ENCODE measurements at regions not wholly inside any gene's neighbourhood (a gene's known extent, or its start where the extent isn't known, plus 50 kb on each side); places are given as distances from the start of the nearest gene placed in this dataset.

DNA sequence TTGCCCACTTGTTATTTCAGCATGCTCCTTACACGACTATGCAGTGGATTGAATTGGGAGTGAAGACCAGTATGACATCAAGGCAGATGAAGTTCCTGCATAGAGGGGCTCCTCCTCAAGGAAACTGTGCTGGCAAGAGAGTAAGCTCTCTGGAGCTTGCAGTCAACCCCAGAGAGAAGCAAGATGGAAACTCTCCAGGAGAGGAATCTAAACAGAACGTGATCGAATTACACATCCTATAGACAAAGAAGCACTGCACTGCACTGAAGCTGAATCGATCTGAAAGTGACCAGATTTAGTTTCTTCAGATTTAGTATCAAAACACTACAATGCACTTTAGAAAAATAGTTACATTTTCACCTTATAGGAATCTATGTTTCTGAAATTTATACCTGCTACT, 947.7 kb upstream of the TENM4 start:
- no peak overlapping the region for H3K4me3 ChIP-seq (ENCODE audit: control insufficient read depth, low read depth, low read length)
- DNase-seq (ENCODE audit: low read depth): no peak
- no peak for TF ChIP-seq CTCF (conservative IDR thresholded peaks at IDR 0.05; ENCODE audit: control insufficient read depth, insufficient read depth, low read depth, low read length)

- no peak overlapping the region for H3K4me3 ChIP-seq (ENCODE audit: control insufficient read depth, low read depth, low read length)
- TF ChIP-seq CTCF (conservative IDR thresholded peaks at IDR 0.05; ENCODE audit: control insufficient read depth, insufficient read depth, low read depth, low read length): no peak
- no peak for DNase-seq (ENCODE audit: low read depth)
Observed at GRCh38 chr11:80388130-80388529, 947.3 kb upstream of the TENM4 start.

DNA sequence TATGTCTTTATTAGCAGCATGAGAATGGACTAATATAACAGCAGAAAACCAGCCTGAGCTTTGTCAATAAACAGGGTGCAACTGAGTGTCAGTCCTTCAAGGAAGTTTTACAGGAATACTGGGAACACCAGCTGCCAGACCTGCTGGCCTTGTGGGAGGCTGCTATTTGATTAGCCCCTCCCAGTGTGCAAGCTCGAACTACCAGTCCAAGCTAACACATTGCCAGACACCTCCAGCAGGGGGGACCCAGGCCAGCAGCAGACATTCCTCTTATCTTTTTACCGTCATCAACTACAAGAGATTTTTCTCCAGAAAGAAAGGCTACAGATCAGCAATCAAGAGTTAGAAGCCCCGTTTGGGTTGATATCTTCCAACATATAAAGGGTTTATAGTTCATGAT, 942.8 kb upstream of the TENM4 start:
- no peak for TF ChIP-seq CTCF (conservative IDR thresholded peaks at IDR 0.05; ENCODE audit: control insufficient read depth, insufficient read depth, low read depth, low read length)
- no peak overlapping the region for H3K4me3 ChIP-seq (ENCODE audit: control insufficient read depth, low read depth, low read length)

GRCh38 chr11:80379620-80380278, 938.9 kb upstream of the TENM4 start:
- H3K4me3 ChIP-seq (ENCODE audit: control insufficient read depth, low read depth, low read length): no peak overlapping the region
- TF ChIP-seq CTCF (conservative IDR thresholded peaks at IDR 0.05; ENCODE audit: control insufficient read depth, insufficient read depth, low read depth, low read length): no peak
- DNase-seq (ENCODE audit: low read depth): no peak

More for the DNA sequence above, 942.8 kb upstream of the TENM4 start:
- DNase-seq (ENCODE audit: low read depth): no peak

DNA sequence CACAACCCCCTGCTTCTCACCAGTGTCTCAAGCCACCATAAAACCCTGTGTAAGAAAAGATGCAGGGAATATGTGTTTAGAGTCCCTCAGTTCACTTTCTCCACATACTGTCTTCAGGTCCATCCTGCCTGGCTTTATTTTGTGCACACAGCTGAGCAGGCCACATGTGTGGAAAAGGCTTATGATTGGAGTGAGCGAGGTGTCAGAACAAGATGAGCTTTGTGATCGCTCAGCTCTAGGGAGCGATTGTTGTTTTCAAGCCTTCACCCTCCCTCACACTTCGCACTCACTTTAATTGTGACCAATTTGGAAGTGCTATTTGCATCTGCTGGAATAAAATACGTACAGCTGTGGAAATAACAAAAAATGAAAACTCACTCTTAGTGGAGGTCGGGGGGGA, 931.1 kb upstream of the TENM4 start:
- DNase-seq (ENCODE audit: low read depth): no peak
- no peak for TF ChIP-seq CTCF (conservative IDR thresholded peaks at IDR 0.05; ENCODE audit: control insufficient read depth, insufficient read depth, low read depth, low read length)
- H3K4me3 ChIP-seq (ENCODE audit: control insufficient read depth, low read depth, low read length): no peak overlapping the region

DNA sequence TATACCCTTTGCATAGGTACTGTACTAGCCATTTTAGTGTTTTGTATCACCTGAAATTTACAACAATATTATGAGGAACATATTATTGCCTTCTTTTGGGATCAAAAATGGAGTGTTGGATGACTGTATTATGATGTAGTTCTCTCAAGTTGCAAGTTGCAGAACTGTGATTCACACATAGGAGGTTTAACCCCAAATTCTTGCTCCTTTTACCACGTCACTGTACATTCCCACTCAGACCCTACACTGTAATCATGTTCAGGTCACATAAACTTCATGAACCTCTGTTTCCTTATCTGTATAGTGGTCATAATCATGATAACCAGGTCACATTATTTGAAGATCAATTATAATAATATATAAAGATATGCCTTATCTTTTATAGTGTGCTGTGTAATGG, 925.1 kb upstream of the TENM4 start:
- DNase-seq (ENCODE audit: low read depth): no peak
- TF ChIP-seq CTCF (conservative IDR thresholded peaks at IDR 0.05; ENCODE audit: control insufficient read depth, insufficient read depth, low read depth, low read length): no peak
- H3K4me3 ChIP-seq (ENCODE audit: control insufficient read depth, low read depth, low read length): no peak overlapping the region

All from fibroblast of mammary gland (primary cell).